ENCODE measurements at regions not wholly inside any gene's neighbourhood (a gene's known extent, or its start where the extent isn't known, plus 50 kb on each side); places are given as distances from the start of the nearest gene placed in this dataset.

- ATAC-seq (replicated peaks; ENCODE audit: extremely low read depth, poor library complexity, severe bottlenecking) (no peak), DNase-seq (ENCODE audit: low spot score in 2 of 2) (no peak)
- Mint-ChIP-seq H3K4me3 (no peak overlapping the region), H3K27me3 (peaks cover 88% of the 10 kb centered on the region), H3K4me1 (no peaks in the 10 kb centered on the region), H3K9me3 (no peaks in the 10 kb centered on the region), H3K36me3 (ENCODE audit: insufficient read depth) (peaks cover 2% of the 10 kb centered on the region), H3K27ac (ENCODE audit: low read depth) (no peak overlapping the region)
These were observed 63.0 kb downstream of the INSIG1 start for GRCh38 chr7:155360495-155361345.

DNA sequence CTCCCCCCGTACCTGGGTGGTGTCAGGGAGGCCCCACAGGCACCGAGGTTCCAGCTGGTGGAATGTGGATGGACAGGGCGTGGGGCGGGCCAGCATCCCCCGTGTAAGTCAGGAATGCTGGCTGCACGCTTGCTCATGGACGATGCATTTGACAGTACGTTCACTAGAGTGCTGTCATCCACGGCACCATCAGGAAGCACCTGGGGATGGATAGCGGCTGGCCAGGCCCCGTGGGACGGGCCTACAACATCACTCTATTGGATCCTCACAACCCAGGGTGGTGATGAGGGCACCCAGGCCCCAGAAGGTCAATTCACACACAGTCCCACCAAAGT is 63.6 kb downstream of the INSIG1 start:
- H3K27ac Mint-ChIP-seq (ENCODE audit: low read depth), result no peak overlapping the region
- no peaks in the 10 kb centered on the region for H3K9me3 Mint-ChIP-seq
- no peak overlapping the region for H3K4me3 Mint-ChIP-seq
- H3K36me3 Mint-ChIP-seq (ENCODE audit: insufficient read depth), result peaks cover 2% of the 10 kb centered on the region
- peaks cover 91% of the 10 kb centered on the region for H3K27me3 Mint-ChIP-seq
- no peak for ATAC-seq (replicated peaks; ENCODE audit: extremely low read depth, poor library complexity, severe bottlenecking)
- DNase-seq (ENCODE audit: low spot score in 2 of 2), result no peak
- H3K4me1 Mint-ChIP-seq, result no peaks in the 10 kb centered on the region

GRCh38 chr7:155361947-155362346 is 64.3 kb downstream of the INSIG1 start:
- Mint-ChIP-seq H3K36me3 (ENCODE audit: insufficient read depth) (peaks cover 2% of the 10 kb centered on the region), H3K27ac (ENCODE audit: low read depth) (no peak overlapping the region), H3K27me3 (peaks cover 87% of the 10 kb centered on the region), H3K4me1 (no peaks in the 10 kb centered on the region), H3K9me3 (no peaks in the 10 kb centered on the region), H3K4me3 (no peak overlapping the region)
- DNase-seq (ENCODE audit: low spot score in 2 of 2), result no peak
- no peak for ATAC-seq (replicated peaks; ENCODE audit: extremely low read depth, poor library complexity, severe bottlenecking)

GRCh38 chr7:155362380-155363145 is 64.9 kb downstream of the INSIG1 start:
- Mint-ChIP-seq H3K9me3 (no peaks in the 10 kb centered on the region), H3K36me3 (ENCODE audit: insufficient read depth) (peaks cover 2% of the 10 kb centered on the region), H3K27me3 (peaks cover 81% of the 10 kb centered on the region), H3K4me1 (no peaks in the 10 kb centered on the region), H3K4me3 (no peak overlapping the region), H3K27ac (ENCODE audit: low read depth) (no peak overlapping the region)
- DNase-seq (ENCODE audit: low spot score in 2 of 2) (no peak), ATAC-seq (replicated peaks; ENCODE audit: extremely low read depth, poor library complexity, severe bottlenecking) (no peak)

GRCh38 chr7:155363146-155363539 is 65.5 kb downstream of the INSIG1 start:
- ATAC-seq (replicated peaks; ENCODE audit: extremely low read depth, poor library complexity, severe bottlenecking) (no peak), DNase-seq (ENCODE audit: low spot score in 2 of 2) (no peak)
- Mint-ChIP-seq H3K4me1 (no peaks in the 10 kb centered on the region), H3K4me3 (no peak overlapping the region), H3K27me3 (peaks cover 77% of the 10 kb centered on the region), H3K9me3 (no peaks in the 10 kb centered on the region), H3K36me3 (ENCODE audit: insufficient read depth) (peaks cover 2% of the 10 kb centered on the region), H3K27ac (ENCODE audit: low read depth) (no peak overlapping the region)

- no peaks in the 10 kb centered on the region for H3K9me3 Mint-ChIP-seq
- no peak overlapping the region for H3K4me3 Mint-ChIP-seq
- peaks cover 80% of the 10 kb centered on the region for H3K27me3 Mint-ChIP-seq
- H3K4me1 Mint-ChIP-seq, result no peaks in the 10 kb centered on the region
- DNase-seq (ENCODE audit: low spot score in 2 of 2), result no peak
- no peak overlapping the region for H3K27ac Mint-ChIP-seq (ENCODE audit: low read depth)
- no peak for ATAC-seq (replicated peaks; ENCODE audit: extremely low read depth, poor library complexity, severe bottlenecking)
- H3K36me3 Mint-ChIP-seq (ENCODE audit: insufficient read depth), result peaks cover 2% of the 10 kb centered on the region
These were observed 66.3 kb downstream of the INSIG1 start for GRCh38 chr7:155363852-155364600.

DNA sequence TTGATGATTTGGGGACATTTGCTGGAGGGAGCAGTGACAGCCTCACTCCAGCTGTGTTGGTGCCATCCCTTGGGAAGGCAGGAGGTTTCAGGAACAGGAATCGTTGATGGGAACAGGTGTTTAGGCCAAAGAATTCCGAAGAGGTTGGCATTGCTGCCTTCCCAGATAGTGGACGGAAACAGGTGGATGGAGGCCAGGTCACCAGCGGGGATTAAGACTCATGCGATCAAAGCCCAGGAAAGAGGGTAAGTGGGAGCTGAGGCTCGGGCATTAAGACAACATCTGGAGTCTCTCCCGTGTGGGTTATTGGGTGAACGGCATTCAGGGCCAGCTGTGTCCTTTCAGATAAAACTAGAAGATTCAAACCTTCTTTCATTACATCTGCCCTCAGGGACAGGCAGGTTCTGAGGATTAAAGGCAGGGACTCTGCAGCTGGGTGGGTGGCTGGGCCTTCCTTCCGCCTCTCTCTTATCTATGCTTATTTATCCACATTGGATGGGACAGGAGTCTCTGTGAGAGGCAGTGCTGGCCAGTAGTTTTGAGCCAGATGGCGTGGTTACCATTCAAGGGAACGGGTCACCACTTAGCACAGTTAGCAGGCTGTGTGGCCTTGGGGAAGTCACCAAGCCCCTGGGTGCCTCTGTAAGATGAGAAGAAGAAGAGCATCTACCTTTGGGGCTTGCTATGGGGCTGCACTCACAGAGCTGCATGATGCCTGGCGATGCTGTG is 67.6 kb downstream of the INSIG1 start:
- Mint-ChIP-seq H3K9me3 (no peaks in the 10 kb centered on the region), H3K4me1 (no peaks in the 10 kb centered on the region), H3K36me3 (ENCODE audit: insufficient read depth) (peaks cover 2% of the 10 kb centered on the region), H3K27me3 (peaks cover 80% of the 10 kb centered on the region), H3K4me3 (no peak overlapping the region), H3K27ac (ENCODE audit: low read depth) (no peak overlapping the region)
- DNase-seq (ENCODE audit: low spot score in 2 of 2), result no peak
- no peak for ATAC-seq (replicated peaks; ENCODE audit: extremely low read depth, poor library complexity, severe bottlenecking)

DNA sequence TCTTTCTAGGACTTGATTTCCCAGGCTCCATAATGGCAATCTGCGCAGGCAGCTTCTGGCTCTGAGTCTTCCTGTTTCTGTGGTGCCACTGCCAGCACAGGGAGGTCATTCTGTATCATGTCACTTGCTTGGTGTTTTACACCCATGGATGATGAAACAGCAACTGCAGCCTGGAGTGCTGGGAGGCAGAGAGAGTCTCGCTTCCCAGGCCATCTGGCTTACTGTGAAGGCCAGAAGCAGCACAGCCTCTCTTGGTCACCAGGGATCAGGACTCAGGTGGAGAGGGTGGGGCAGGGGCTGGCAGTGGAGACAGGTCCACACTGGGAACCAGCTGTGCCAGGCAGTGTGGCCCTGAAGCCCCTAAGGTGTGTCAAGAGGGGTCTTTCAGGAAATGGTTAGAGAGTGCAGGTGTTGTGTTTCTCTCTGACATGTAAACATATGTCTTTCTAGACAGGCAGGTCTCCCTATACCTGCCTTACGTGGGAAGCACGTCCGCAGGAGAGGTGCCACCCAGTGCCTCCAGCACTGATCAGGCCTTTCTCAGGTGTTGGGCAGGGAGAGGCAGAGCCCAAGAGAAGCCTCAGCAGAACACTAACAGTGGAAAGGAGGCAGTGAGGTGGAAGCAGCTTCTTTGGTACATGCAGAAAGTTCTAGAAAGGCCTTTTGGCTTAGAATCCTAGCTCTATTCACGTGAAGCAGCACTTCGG is 71.4 kb downstream of the INSIG1 start:
- no peak overlapping the region for H3K27ac Mint-ChIP-seq (ENCODE audit: low read depth)
- no peaks in the 10 kb centered on the region for H3K9me3 Mint-ChIP-seq
- peaks cover 72% of the 10 kb centered on the region for H3K27me3 Mint-ChIP-seq
- peaks cover 2% of the 10 kb centered on the region for H3K36me3 Mint-ChIP-seq (ENCODE audit: insufficient read depth)
- H3K4me3 Mint-ChIP-seq, result no peak overlapping the region
- H3K4me1 Mint-ChIP-seq, result peaks cover 13% of the 10 kb centered on the region
- no peak for DNase-seq (ENCODE audit: low spot score in 2 of 2)
- ATAC-seq (replicated peaks; ENCODE audit: extremely low read depth, poor library complexity, severe bottlenecking), result no peak

GRCh38 chr7:155369766-155370165 is 72.1 kb downstream of the INSIG1 start:
- no peak overlapping the region for H3K4me3 Mint-ChIP-seq
- H3K9me3 Mint-ChIP-seq, result no peaks in the 10 kb centered on the region
- H3K27me3 Mint-ChIP-seq, result peaks cover 71% of the 10 kb centered on the region
- no peak overlapping the region for H3K27ac Mint-ChIP-seq (ENCODE audit: low read depth)
- DNase-seq (ENCODE audit: low spot score in 2 of 2), result no peak
- H3K36me3 Mint-ChIP-seq (ENCODE audit: insufficient read depth), result peaks cover 2% of the 10 kb centered on the region
- ATAC-seq (replicated peaks; ENCODE audit: extremely low read depth, poor library complexity, severe bottlenecking), result no peak
- peaks cover 15% of the 10 kb centered on the region for H3K4me1 Mint-ChIP-seq

GRCh38 chr7:155371331-155371883 is 73.7 kb downstream of the INSIG1 start:
- Mint-ChIP-seq H3K36me3 (ENCODE audit: insufficient read depth) (peaks cover 2% of the 10 kb centered on the region), H3K9me3 (no peaks in the 10 kb centered on the region), H3K27ac (ENCODE audit: low read depth) (no peak overlapping the region), H3K4me1 (peaks cover 29% of the 10 kb centered on the region), H3K4me3 (no peak overlapping the region), H3K27me3 (peaks cover 75% of the 10 kb centered on the region)
- no peak for ATAC-seq (replicated peaks; ENCODE audit: extremely low read depth, poor library complexity, severe bottlenecking)
- DNase-seq (ENCODE audit: low spot score in 2 of 2), result no peak

DNA sequence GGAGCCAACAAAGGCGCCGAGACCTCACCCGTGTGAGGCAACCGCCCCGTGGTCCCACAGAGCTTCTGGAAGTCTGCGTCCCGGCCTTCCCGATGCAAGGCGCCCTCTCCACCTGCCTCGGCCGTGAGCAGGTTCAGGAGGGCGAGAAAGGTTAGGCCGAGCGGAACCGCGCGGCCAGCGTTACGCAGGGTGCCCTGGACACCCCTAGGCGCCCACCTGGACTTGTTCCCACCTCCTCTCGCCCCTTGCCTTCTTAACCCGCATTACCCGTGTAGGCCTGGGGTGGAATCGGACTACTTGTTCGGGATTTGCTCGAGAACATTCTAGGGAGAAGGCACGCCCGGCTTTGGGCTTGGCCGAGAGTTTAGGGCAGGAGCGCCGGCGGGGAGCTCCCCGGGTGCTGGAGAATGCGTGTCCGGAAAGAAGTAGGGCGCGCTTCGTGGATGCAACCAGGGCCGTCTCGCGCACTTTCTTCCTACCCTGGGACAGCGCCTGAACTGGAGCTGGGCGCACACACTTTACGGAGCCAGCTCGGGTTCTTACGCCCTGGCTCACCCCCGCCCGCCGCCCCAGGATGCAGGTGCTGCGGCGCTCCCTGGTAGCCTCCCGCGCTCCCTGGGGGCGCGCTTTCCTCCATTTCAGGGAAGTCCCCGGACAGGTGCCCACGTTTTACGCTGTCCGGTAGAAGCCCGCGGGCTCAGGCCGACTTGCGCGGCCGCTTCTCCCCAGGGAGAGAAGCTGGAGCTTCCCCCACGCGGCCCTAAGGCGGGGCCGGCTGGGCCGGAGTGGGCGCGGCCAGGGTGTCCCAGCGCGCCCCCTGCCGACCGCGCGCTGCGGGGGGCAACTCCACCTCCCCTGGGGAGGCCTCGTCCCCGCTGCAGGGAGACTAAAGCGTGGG is 74.5 kb downstream of the INSIG1 start:
- Mint-ChIP-seq H3K9me3 (no peaks in the 10 kb centered on the region), H3K27me3 (peaks cover 83% of the 10 kb centered on the region), H3K4me3 (no peak overlapping the region), H3K36me3 (ENCODE audit: insufficient read depth) (peaks cover 2% of the 10 kb centered on the region), H3K27ac (ENCODE audit: low read depth) (no peak overlapping the region), H3K4me1 (peaks cover 29% of the 10 kb centered on the region)
- DNase-seq (ENCODE audit: low spot score in 2 of 2) (no peak), ATAC-seq (replicated peaks; ENCODE audit: extremely low read depth, poor library complexity, severe bottlenecking) (no peak)

Data from central memory CD8-positive, alpha-beta T cell (primary cell).